ENCODE measurements at regions not wholly inside any gene's neighbourhood (a gene's known extent, or its start where the extent isn't known, plus 50 kb on each side); places are given as distances from the start of the nearest gene placed in this dataset.

- H3K9ac ChIP-seq (replicated peaks in 1 of 4; ENCODE audit: extremely low read depth in 1 of 4, low read depth in 3 of 4, low read length in 3 of 4) = no peak overlapping the region
- CTCF ChIA-PET (ENCODE audit: partially characterized antibody) = interaction anchor here (0.7 to 7.8 kb wide), 27 partner anchors 9 to 1251 kb away, joined by 3 to 57 read pairs (median 3); no protein-coding TSS in a partner anchor
- no peaks in the 10 kb centered on the region for H3K23me2 ChIP-seq (ENCODE audit: low read depth, low read length)
- no peak overlapping the region for H3K14ac ChIP-seq (ENCODE audit: insufficient read length)
- H3K9me3 ChIP-seq (ENCODE audit: insufficient read depth in 2 of 2, low read depth in 1 of 2, low read length in 1 of 2) = no peaks in the 10 kb centered on the region
- WGBS, 2 experiments (ENCODE audit: extremely low coverage in 1 of 2, insufficient coverage in 1 of 2, insufficient read length in 1 of 2, insufficient replicate concordance in 2 of 2, low coverage in 1 of 2, low lambda C conversion rate in 2 of 2, missing lambda C conversion rate in 1 of 2) = 45% methylated on average over 7 of the region's 7 CpGs; no CpG with 5 or more reads in 1 of the 2 experiments
- no peaks in the 10 kb centered on the region for H3K27me3 ChIP-seq (replicated peaks in 1 of 4; ENCODE audit: control insufficient read depth in 3 of 4, extremely low read depth in 1 of 4, insufficient read depth in 3 of 4, low read length in 3 of 4)
- H3K4me3 ChIP-seq (ENCODE audit: extremely low read depth in 1 of 4, insufficient read depth in 2 of 4, low read depth in 3 of 4, low read length in 4 of 4) = no peak overlapping the region
- no peak overlapping the region for H3K27ac ChIP-seq (ENCODE audit: low read depth, low read length)
- H3K4ac ChIP-seq (replicated peaks; ENCODE audit: insufficient read length, low read depth, low read length) = no peak overlapping the region
- no peaks in the 10 kb centered on the region for H3K79me2 ChIP-seq (ENCODE audit: control insufficient read depth in 1 of 2, insufficient read depth in 2 of 2, low read length in 2 of 2)
- H4K91ac ChIP-seq (replicated peaks; ENCODE audit: insufficient read length, low read length) = no peak overlapping the region
- H3K36me3 ChIP-seq (ENCODE audit: control insufficient read depth in 2 of 4, insufficient read depth in 4 of 4, low read length in 3 of 4) = no peaks in the 10 kb centered on the region
- no peak overlapping the region for H2AFZ ChIP-seq (ENCODE audit: low read length)
- H3K56ac ChIP-seq (replicated peaks; ENCODE audit: insufficient read length, low read depth, low read length) = no peak overlapping the region
- H2BK5ac ChIP-seq (ENCODE audit: low read depth, low read length) = no peak overlapping the region
- no peak overlapping the region for H2BK12ac ChIP-seq (ENCODE audit: low read depth, low read length)
- POLR2A ChIA-PET (ENCODE audit: partially characterized antibody) = interaction anchor here (1.1 kb wide), 1 partner anchor 11 kb away, joined by 3 read pairs; no protein-coding TSS in a partner anchor
- no peak overlapping the region for H3K18ac ChIP-seq (ENCODE audit: extremely low read depth, low read length)
- no peak overlapping the region for H4K8ac ChIP-seq (ENCODE audit: extremely low read depth, insufficient read depth, low read length)
- no peak overlapping the region for H3K23ac ChIP-seq (ENCODE audit: insufficient read length)
- peak; percentile 95 for FAIRE-seq
- DNase-seq (ENCODE audit: low read depth in 1 of 2, low spot score in 2 of 2) = peak; percentile 53 to 84
- H4K5ac ChIP-seq (ENCODE audit: insufficient read length, low read depth, low read length) = no peak overlapping the region
- H2AK5ac ChIP-seq (ENCODE audit: low read depth, low read length) = no peak overlapping the region
- no peak overlapping the region for H2BK15ac ChIP-seq (ENCODE audit: low read length)
- H4K20me1 ChIP-seq (replicated peaks in 1 of 2; ENCODE audit: control insufficient read depth in 1 of 2, insufficient read depth in 2 of 2, low read length in 2 of 2) = no peaks in the 10 kb centered on the region
- peaks cover 0 to 2% (median 0%) of the 10 kb centered on the region in 4 experiments; a peak in 1 of 7 replicates for H3K4me1 ChIP-seq (replicated peaks in 1 of 4; ENCODE audit: control insufficient read depth in 3 of 4, insufficient read depth in 4 of 4, low read length in 3 of 4)
- H3K79me1 ChIP-seq (ENCODE audit: low read depth, low read length) = no peaks in the 10 kb centered on the region
- H2BK120ac ChIP-seq (replicated peaks; ENCODE audit: low read depth, low read length) = no peak overlapping the region
- H2BK20ac ChIP-seq (ENCODE audit: low read length) = no peak overlapping the region
- H3K4me2 ChIP-seq (ENCODE audit: insufficient read depth in 1 of 2, low read depth in 2 of 2, low read length in 2 of 2) = no peak overlapping the region
- no peak for TF ChIP-seq BCL11A (IDR thresholded peaks at IDR 0.05; ENCODE audit: low read depth in 2 of 2, low read length in 2 of 2)
- peak; percentile 59 for TF ChIP-seq YY1 (IDR thresholded peaks at IDR 0.05; ENCODE audit: low read depth, low read length)
- no peak for TF ChIP-seq HDAC2 (IDR thresholded peaks at IDR 0.05; ENCODE audit: borderline replicate concordance in 1 of 2, low read depth in 2 of 2, low read length in 2 of 2)
- no peak for TF ChIP-seq JUN (IDR thresholded peaks at IDR 0.05; ENCODE audit: low read depth, low read length)
- peak; percentile 58; the same call in 1 of the 2 replicates for TF ChIP-seq JUND (IDR thresholded peaks at IDR 0.05; ENCODE audit: low read length)
- peak; percentile 68 to 98 (median 80) for TF ChIP-seq CTCF (IDR thresholded peaks at IDR 0.05; ENCODE audit: control extremely low read depth in 1 of 3, insufficient read depth in 1 of 3, low read depth in 1 of 3, low read length in 3 of 3)
- peak; percentile 86 to 88 for TF ChIP-seq RAD21 (IDR thresholded peaks at IDR 0.05 in 1 of 2, conservative IDR thresholded peaks at IDR 0.05 in 1 of 2; ENCODE audit: low read depth in 2 of 2, low read length in 2 of 2)
- peak; percentile 36; the same call in 1 of the 2 replicates for TF ChIP-seq TEAD4 (IDR thresholded peaks at IDR 0.05; ENCODE audit: low read depth, low read length)
- TF ChIP-seq CEBPB (IDR thresholded peaks at IDR 0.05; ENCODE audit: low read depth, low read length) = no peak
- TF ChIP-seq CREB1 (IDR thresholded peaks at IDR 0.05) = no peak
- no peak for TF ChIP-seq KDM1A (IDR thresholded peaks at IDR 0.05; ENCODE audit: borderline replicate concordance, low read length)
These were observed 131.0 kb upstream of the SRRM4 start for GRCh38 chr12:118850244-118850825.
